Subcutaneous abdominal adipose tissue (tissue), 5 donors: ENCODE measurements at regions not wholly inside any gene's neighbourhood (a gene's known extent, or its start where the extent isn't known, plus 50 kb on each side); places are given as distances from the start of the nearest gene placed in this dataset.

Experiments used
- H3K27ac ChIP-seq: one replicate; pipeline ENCODE4 v1.7.0; 2013; ENCODE audit warnings: low read depth, mild to moderate bottlenecking, inconsistent platforms, low read length, moderate library complexity
- H3K27me3 ChIP-seq, 5 donors: one replicate each; pipeline ENCODE4 v1.7.0; 2013; ENCODE audit warnings: low read length in 5 of 5, inconsistent platforms in 1 of 5; ENCODE audit not compliant: control insufficient read depth in 5 of 5, insufficient read depth in 4 of 5
- H3K36me3 ChIP-seq, 5 donors: one replicate each; pipeline ENCODE4 v1.7.0; 2013; ENCODE audit warnings: low read length in 5 of 5; ENCODE audit not compliant: control insufficient read depth in 5 of 5, insufficient read depth in 5 of 5
- H3K4me1 ChIP-seq, 5 donors: one replicate each; pipeline ENCODE4 v1.7.0; 2013; ENCODE audit warnings: low read length in 5 of 5, mild to moderate bottlenecking in 3 of 5, moderate library complexity in 1 of 5; ENCODE audit not compliant: control insufficient read depth in 5 of 5, insufficient read depth in 5 of 5
- H3K4me3 ChIP-seq, 5 donors: one replicate each; pipeline ENCODE4 v1.7.0; 2013; ENCODE audit warnings: low read length in 5 of 5, low read depth in 1 of 5
- H3K9ac ChIP-seq, 5 donors: one replicate each; pipeline ENCODE4 v1.7.0; 2013; ENCODE audit warnings: low read length in 5 of 5, mild to moderate bottlenecking in 4 of 5, moderate library complexity in 3 of 5
- H3K9me3 ChIP-seq, 5 donors: one replicate each; pipeline ENCODE4 v1.7.0; 2013; ENCODE audit warnings: low read length in 5 of 5; ENCODE audit not compliant: control insufficient read depth in 5 of 5
- donor health status: healthy.
- donor health status: healthy.
- donor health status: healthy.
- donor health status: healthy.
- donor health status: healthy.

- Histone ChIP-seq H3K4me3 (no peak overlapping the region), H3K4me1 (no peaks in the 10 kb centered on the region), H3K9me3 (no peaks in the 10 kb centered on the region), H3K36me3 (no peaks in the 10 kb centered on the region), H3K27me3 (no peaks in the 10 kb centered on the region), H3K9ac (no peak overlapping the region), H3K27ac (no peak overlapping the region)
These were observed 281.2 kb downstream of the BRINP1 start for GRCh38 chr9:119088002-119088547.

GRCh38 chr9:119091074-119091473 lies 278.2 kb downstream of the BRINP1 start:
- no peaks in the 10 kb centered on the region for H3K9me3 ChIP-seq
- no peak overlapping the region for H3K9ac ChIP-seq
- no peaks in the 10 kb centered on the region for H3K4me1 ChIP-seq
- H3K4me3 ChIP-seq, result no peak overlapping the region
- no peak overlapping the region for H3K27ac ChIP-seq
- no peaks in the 10 kb centered on the region for H3K27me3 ChIP-seq
- H3K36me3 ChIP-seq, result no peaks in the 10 kb centered on the region

GRCh38 chr9:119092125-119092524 lies 277.1 kb downstream of the BRINP1 start:
- no peak overlapping the region for H3K27ac ChIP-seq
- no peaks in the 10 kb centered on the region for H3K4me1 ChIP-seq
- H3K27me3 ChIP-seq, result no peaks in the 10 kb centered on the region
- H3K4me3 ChIP-seq, result no peak overlapping the region
- no peaks in the 10 kb centered on the region for H3K36me3 ChIP-seq
- no peaks in the 10 kb centered on the region for H3K9me3 ChIP-seq
- no peak overlapping the region for H3K9ac ChIP-seq

GRCh38 chr9:119094086-119094485 lies 275.1 kb downstream of the BRINP1 start:
- Histone ChIP-seq H3K36me3 (no peaks in the 10 kb centered on the region), H3K27ac (no peak overlapping the region), H3K27me3 (no peaks in the 10 kb centered on the region), H3K4me1 (no peaks in the 10 kb centered on the region), H3K4me3 (no peak overlapping the region), H3K9me3 (no peaks in the 10 kb centered on the region), H3K9ac (no peak overlapping the region)

- Histone ChIP-seq H3K4me1 (no peaks in the 10 kb centered on the region), H3K9ac (no peak overlapping the region), H3K36me3 (no peaks in the 10 kb centered on the region), H3K9me3 (no peaks in the 10 kb centered on the region), H3K4me3 (no peak overlapping the region), H3K27me3 (no peaks in the 10 kb centered on the region), H3K27ac (no peak overlapping the region)
These were observed 274.2 kb downstream of the BRINP1 start for GRCh38 chr9:119095072-119095471.

GRCh38 chr9:119101048-119101447 lies 268.2 kb downstream of the BRINP1 start:
- Histone ChIP-seq H3K9me3 (no peaks in the 10 kb centered on the region), H3K27ac (no peak overlapping the region), H3K4me3 (no peak overlapping the region), H3K27me3 (no peaks in the 10 kb centered on the region), H3K36me3 (no peaks in the 10 kb centered on the region), H3K9ac (no peak overlapping the region), H3K4me1 (no peaks in the 10 kb centered on the region)

GRCh38 chr9:119114681-119115080 lies 254.6 kb downstream of the BRINP1 start:
- no peaks in the 10 kb centered on the region for H3K4me1 ChIP-seq

More at GRCh38 chr9:119114681-119115080, 254.6 kb downstream of the BRINP1 start:
- Histone ChIP-seq H3K4me3 (no peak overlapping the region), H3K9ac (no peak overlapping the region), H3K9me3 (no peaks in the 10 kb centered on the region), H3K36me3 (no peaks in the 10 kb centered on the region), H3K27ac (no peak overlapping the region), H3K27me3 (no peaks in the 10 kb centered on the region)
